NCI-H2029 treated with DMSO at 0.1 percent for 48 hours (cell line): ENCODE measurements at regions not wholly inside any gene's neighbourhood (a gene's known extent, or its start where the extent isn't known, plus 50 kb on each side); places are given as distances from the start of the nearest gene placed in this dataset.
A peak's percentile ranks its signal among the peaks of the same experiment; 100 is the strongest.
"Not testable (repeated sequence)": the region's sequence is repeated elsewhere in the genome, so short reads cannot be mapped to it uniquely, and the experiment has no call there.

Experiments
- DNase-seq: peaks from one replicate; lab custom pipeline; 2025; lab: John Stamatoyannopoulos, UW

DNA sequence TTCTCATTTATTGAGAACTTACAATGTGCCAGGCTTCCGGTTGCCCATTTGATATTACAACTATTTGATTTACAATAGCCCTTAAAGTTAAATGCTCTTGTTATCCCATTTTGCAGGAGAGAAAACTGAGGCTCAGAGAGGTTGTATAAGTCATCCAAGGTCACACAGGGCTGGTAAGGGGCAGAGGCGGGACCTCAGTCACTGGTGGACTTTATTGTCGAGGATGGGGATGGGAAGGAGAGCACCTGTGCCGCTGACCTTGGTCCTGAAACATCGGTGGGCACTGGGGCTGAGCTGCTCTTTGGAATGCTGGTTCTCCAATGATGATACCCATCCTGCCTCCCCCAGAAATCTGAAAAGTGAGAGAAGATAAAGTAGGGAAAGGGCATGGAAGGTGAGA is 265.4 kb downstream of the MIAT start:
- DNase-seq, result no peak

DNA sequence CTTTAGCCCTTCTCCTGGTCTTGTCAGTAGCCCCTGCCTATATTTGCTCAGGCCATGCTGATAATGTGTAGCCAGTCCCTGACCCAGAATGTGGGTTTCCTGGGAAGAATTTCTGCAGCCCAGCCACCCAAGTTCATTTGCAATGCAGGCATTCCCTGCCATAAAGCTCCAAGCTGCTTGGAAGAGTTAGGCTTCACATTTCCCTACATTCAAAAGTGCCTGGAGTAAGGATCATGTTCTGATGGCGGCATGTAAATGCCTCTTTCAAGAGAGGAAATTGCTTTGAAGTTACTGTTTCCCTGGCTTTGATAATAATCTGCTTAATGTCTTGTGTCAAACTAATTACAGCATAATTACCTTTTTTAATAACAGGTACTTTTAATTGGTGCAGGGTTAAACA is 266.1 kb downstream of the MIAT start:
- DNase-seq, result no peak

DNA sequence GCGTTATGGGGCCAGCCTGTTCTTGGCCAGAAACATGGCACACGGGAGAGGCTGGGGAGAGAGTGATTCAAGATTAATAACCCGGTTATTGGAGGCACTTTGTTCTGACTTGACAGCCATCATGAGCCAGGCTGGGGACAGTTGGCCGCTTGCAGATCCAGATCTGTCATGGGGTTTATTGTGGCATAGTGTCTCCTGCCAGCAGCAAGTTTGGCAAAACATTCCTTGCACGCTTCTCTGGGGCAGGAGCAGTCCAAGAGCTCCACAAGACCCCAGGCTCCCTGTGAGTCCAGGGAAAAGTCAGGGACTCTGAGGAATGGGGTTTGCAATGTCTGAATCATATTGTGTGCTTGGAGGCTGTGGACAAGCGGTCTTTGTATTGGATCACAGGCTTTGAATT is 270.4 kb downstream of the MIAT start:
- DNase-seq, result no peak

DNA sequence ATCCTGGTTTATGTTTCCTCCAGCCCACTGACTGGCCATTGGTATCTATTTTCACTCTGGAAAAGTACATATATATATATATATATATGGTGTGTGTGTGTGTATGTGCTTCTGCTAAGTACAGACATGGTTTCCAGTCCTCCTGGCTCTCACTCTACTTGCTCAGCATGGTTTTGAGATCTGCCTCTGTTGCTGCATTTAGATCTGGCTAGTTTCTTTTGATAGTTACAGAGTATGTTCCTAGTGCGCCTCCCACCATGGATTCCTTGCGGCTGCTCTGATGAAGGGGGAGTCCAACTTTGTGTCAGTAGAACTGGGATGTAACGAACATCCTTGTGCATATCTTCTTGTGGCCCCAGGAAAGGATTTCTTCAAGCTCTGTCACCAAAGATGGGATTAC is 274.1 kb downstream of the MIAT start:
- no peak for DNase-seq

DNA sequence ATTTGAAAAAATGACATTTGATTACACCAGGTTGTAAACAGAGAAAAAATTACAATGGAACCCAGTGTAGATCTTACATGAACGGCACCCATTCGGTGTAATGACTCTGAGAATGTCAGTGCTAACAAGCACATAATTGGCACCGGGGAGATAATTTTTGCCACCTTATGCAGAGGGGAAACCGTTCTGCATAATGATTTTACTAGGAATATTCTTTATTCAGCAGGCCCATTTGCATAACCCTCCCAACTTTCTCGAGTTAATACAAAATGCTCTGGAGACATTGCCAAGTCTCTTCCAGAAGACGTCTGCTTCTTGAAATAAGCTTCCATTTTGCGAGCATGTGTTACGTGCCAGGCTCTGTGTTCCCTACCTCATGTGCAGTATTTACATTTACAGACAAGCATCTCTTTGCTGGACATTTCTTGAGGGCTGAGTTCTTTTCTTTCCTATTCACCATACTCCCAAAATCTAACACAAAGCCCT is 275.8 kb downstream of the MIAT start:
- DNase-seq, result no peak

DNA sequence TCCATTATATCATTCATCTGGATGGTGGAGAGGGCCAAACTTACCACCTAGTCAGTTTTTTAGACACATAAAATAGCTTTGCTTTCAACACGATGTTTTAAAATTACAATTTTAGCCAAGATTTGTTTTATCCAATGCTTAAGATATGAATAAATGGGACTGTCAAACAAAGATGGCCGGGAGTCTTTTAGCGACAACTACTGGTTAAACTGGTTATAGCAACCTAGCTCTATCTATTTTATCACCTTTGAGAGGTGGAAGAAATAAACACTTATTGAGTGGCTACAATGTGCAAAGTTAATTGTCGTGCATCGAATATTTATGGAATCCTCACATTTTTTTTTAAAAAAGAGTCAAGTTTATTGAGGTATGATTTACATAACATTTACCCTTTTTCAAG is 279.8 kb downstream of the MIAT start:
- DNase-seq, result no peak

DNA sequence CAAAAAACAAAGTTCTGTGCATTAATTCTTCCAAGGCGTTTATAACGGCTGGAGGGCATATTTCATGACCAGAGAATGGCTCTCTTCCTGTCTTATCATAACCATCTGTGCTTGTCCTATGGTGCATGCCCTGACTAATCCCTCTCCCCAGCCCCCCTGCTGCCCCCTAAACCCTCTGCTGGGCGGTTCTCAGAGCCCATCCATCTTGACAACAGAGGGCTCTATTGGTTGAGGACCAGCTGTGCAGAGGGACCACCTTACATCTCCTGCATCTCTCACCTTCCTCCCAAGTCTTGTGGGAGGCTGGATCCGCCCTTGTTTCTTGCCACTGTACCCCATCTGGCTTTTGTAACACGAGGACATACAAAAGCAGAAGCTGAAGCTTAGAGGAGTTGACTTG is 282.1 kb downstream of the MIAT start:
- no peak for DNase-seq

DNA sequence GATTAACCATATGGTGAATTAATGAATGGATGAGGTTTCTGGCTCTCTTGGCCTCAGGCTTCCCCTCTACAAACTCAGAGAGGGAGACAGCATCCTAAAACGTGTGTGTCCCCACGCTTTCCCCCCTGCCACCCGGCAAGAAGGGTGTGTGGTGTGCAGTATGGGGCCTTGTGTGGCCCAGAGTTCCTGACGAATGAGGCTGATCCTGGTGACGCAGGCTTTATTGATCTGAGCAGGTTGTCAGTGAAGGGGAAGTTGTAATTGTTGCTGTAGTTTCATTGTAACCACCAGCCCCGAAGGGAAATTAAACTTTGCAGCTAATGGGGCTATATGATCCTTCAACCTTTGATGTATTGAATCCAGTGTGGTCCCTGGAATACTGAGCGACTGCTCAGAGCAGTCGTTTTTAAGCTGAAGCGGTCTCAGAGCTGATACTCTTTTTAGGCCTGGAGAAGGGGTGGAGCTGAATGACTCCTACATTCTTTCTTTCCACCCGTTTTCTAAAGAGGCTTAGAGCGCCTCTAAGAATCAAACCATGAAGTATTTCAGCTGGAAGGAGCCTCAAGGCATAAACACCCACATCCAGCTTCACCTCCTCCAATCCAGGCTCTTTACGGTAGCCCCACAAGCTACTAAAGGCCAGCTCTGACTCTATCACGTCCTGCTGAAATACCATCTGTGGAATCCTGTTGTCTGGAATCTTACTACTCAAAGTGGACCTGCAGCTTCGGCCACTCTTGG is 284.7 kb downstream of the MIAT start:
- DNase-seq, result no peak

DNA sequence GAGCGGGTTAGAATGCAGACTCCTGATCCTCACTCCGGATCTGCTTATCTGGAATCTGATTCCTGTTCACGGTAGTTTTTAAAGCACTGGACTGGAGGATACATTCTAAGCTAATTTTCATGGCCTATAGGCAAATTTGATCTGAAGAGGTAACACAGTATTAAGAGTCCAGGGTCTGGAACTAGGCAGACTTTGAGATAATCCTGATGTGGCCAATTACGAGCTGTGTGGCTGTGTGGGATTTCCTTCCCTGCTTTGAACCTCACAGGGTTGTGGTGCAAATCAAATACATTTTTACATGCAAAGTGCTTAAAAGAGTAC is 285.2 kb downstream of the MIAT start:
- DNase-seq, result no peak

DNA sequence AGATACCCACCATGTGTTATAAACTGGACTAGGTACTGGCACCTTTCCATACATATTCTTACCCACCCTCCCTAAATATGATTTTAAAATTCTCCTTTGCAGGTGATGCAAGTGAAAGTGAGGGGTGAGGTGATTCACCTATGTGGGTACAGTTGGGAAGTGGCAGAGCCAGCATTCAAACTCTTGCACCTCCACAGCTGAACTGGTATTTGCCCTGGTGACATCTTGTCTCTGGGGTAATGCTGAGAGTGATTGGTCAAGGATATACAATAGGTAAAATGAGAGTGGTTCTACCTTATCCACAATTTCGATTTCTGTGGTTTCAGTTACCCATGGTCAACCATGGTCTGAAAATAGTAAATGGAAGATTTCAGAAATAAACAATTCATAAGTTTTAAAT is 288.2 kb downstream of the MIAT start:
- no peak for DNase-seq

DNA sequence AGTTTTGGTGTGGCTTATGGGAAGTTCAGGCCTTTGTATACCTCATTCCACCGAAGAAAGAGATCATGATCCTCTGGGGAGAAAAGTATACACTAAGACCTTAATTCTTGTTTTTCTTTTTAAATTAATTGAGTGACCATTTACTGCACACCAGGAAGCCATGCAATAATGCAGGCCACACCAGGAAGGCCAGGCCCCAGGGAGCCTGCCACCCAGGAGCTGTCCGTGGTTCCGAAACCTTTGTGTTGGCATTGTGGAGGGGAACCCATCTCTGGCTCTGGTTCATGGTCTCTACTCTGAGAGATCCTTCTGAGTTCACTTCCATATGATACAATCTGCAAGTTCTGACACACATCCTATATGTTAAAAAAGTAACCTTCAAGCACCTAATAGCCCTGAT is 291.8 kb downstream of the MIAT start:
- DNase-seq, result no peak

DNA sequence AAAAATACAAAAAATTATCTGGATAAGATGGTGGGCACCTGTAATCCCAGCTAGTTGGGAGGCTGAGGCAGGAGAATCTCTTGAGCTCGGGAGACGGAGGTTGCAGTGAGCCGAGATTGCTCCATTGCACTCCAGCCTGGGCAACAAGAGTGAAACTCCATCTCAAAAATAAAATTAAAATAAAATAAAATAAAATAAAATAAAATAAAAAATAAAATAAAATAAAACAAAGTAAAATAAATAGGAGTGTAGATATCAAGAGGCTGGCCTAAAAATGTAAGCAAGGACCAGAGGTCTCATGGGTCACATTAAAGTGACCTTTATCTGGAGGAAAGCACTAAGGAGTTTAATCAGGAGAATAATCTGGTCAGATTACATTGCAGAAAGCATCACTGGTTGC is 293.8 kb downstream of the MIAT start:
- not testable (repeated sequence) for DNase-seq

DNA sequence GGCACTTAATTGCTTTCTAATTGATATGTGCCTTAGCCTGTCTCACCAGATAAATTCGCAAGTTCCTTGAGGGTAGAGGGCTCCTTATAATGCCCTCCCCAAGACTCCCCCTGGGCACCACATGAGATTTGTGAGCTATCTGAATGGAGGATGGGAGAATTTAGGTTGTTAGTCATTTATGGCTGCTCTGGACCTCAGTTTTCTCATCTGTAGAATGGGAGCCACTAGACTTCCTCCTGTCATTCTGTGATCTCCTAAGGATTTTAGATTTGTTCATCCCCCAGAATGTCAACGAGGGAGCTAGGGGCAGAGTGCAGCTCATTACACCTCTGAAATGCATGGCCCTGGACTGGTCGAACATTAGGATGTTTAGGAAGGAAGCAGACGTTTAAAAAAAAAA is 294.6 kb downstream of the MIAT start:
- DNase-seq, result no peak

DNA sequence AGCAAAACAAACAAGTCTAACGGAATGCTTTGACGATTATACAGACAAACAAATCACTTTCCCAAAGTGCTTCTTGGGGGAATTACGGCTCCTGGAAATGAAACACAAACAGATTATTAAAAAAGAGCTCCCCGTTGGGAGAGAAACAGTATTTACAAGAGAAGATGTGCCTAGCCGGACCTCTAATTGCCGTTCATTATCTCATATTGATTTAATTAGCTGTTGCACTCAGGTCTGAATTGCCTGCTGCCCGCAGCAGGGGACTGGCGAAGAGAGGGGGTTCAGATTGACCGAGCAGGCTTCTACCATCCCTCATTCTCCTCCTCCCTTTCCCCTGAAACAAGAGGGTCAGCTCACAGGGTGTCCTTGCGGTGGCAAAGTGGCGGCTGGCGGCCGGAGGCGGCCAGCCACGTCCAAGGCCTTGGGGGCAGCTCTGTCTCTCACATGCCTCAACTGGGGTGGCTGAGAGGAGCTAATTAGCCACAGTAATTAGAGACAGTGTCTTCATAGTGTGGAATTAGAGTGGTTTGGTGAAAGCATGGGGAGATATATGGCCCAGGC is 295.1 kb downstream of the MIAT start:
- DNase-seq, result no peak

DNA sequence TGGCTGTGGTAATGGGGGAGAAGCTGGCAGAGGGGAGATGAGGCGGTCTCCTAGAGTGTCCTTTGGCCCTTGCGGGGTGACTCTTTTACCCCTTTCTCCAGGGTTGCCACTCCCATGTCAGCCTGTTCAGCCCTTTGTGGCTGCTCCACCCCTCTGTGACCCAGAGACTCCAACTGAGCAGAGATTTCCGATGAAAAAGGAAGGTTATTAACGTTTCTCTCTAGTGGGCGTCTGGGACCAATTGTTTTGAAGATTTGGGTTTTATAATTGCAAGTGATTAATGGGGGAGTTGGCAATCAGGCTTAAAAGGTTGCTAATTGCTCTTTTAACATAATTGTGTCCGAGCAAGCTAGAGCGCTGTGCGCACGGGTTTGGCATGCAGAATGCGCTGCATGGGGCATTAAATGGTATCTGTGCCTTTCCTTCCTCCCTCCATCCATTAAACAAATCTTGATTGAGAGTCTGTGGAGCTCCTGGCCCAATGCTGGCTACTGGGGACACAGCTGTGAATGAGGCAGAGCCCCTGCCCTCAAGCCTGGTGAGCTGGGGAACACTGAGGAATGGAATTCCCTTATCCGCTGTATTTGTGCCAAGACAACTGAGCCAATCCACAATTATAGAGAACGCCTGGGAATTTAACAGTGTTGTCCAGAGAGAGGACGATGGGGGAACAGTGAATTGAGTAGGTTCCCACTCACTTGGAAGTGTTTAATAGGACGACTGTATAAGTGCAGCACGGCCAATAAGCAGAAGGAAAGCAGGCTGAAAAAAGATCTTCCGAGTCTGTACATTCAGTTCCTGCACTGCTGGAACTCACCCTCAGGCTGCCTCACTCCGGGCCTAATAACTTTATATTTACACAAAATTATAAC is 295.9 kb downstream of the MIAT start:
- no peak for DNase-seq

DNA sequence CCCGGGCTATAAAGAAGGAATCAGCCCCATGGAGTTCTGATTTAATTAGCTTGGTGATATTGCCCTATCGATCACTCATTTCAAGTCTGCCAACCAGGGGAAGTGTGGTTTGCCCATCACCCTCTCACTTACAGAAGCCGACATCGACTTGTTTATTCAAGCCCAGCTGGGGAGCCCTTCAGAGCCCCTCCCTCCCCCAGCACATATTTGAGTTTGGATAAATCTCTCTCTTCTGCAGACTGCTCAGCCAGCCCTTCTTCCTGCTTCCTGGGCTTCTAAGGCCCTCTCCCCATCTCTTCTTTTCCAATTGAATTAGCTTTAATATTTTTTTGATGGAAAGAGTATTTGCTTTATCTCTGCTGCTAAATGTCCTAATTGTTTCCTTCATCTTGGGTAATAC is 299.0 kb downstream of the MIAT start:
- DNase-seq, result peak; percentile 29

DNA sequence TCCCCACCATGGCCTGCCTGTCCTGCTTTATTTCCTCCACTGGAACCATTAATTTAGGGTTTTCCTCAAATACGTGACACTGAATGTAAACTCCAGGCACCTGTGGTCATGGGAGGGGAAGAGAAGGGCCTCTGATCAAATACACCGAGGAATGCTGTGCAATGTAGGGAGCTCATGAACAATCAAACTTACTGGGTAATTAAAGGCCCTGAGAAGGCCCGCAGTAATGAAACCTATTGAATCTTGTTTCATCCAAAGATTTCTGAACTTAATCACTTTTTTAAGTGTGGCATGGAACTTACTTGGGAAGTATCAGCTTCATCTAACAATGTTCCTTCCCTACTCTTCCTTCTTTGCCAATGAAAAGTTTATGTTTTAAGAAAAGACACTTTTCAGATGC is 299.8 kb downstream of the MIAT start:
- DNase-seq, result no peak

DNA sequence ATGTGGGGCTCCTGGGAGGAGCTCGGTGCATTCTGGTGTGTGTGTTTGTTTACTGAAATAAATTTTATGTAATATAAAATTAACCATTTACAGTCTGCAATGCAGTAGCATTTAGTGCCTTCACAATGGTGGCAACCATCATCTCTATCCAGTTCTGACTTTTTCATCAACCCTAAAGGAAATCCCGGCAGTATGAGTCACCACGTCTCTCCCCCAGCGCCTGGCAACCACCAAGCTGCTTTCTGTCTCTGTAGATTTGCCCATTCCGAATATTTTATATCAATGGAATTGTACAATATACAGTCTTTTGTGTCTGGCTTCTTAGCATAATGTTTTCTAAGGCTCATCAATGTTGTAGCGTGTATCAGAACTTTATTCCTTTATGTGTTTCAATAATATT is 300.5 kb downstream of the MIAT start:
- DNase-seq, result no peak

DNA sequence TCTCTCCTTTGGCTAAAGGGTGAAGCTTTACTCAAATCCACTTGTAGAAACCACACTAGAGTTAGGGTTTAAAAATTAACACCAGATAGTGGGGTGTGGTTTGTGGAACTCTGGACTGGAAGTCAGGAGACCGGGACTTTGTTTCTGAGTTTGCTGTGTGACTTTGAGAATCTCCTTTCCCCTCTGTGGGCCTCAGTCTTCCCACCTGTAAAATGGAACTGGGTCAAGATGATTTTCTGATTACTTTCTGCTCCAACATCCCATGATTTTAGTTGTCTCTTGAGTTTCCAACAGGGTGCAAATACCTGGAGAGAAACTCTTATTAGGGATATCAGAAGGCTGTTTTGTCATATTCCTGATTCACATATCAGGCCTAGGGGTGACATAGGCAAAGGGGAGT is 301.0 kb downstream of the MIAT start:
- DNase-seq, result no peak

DNA sequence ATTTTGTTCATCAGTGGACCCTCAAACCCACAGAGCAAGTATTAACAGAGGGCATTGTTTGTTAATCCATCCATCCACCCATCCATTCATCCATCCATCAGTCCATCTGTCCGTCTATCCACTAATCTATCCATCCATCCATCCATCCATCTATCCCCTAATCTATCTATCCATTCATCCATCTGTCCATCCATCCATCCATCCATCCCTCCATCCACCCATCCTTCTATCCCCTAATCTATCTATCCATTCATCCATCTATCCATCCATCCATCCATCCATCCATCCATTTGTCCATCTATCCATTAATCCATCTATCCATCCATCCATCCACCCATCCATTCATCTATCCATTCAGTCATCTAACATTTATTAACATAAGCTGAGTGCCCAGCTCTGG is 307.3 kb downstream of the MIAT start:
- no peak for DNase-seq

DNA sequence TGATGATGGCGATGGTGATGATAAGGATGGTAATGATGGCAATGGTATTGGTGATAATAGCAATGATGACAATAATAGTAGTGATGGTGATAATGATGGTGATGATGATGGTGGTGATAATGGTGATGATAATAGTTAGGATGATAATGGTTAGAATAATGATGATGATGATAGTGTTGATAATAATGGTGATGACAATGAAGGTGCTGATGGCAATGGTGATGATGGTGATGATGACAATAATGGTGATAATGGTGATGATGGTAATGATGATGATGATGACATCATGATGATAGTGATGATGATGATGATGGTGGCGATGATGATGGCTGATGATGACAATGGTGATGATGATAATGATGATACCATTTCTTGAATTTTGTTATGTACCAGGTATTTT is 309.9 kb downstream of the MIAT start:
- no peak for DNase-seq

DNA sequence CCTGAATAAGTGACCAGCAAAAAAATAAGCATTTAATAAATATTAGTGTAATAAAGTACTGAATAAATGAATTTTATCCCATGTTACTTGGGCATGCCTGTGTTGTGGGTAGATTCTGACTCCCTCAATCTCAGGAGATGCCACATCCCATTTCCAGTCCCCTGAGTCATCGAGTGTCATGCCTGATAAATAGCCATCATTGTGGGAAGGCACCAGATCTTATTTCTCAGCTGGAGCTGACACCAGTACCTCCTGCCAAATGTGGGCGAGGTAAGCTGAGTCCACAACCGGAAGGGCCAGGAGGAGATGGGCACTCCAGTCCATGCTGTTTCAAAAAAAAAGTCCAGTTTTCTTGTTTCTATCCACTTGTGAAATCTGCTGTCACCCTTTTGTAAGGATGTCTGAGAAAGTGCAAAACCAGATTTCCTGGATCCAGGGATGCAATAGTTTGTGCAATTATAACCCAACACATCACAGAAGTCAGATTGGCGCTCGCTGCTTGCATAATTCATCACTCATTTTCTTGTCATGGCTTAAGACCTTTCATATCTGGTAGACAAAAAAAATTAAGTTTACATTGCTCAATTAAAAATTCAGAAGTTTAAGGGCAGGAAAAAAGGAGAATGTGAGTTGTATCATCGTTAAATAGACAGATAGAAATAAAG is 311.6 kb downstream of the MIAT start:
- no peak for DNase-seq
